ENCODE measurements at regions not wholly inside any gene's neighbourhood (a gene's known extent, or its start where the extent isn't known, plus 50 kb on each side); places are given as distances from the start of the nearest gene placed in this dataset.

DNA sequence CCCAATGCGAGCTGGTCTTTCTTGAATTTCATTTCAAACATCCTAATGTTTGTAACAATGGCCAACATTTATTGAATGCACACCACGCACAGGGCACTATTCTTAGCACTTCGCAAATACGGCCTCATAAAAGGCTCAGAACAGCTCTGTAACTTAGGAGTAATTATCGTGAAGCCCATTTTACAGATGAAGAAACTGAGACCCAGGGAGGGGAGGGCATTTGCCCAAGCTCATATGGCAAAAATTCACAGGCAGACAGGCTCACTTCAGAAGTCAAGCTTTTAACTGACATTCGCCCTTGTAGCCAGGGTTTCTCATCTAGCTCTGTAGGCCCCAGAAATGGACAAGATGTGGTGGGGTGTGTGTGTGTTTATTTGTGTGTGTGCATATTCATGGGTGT lies 60.3 kb upstream of the TBX3 start:
- no peak for DNase-seq

DNA sequence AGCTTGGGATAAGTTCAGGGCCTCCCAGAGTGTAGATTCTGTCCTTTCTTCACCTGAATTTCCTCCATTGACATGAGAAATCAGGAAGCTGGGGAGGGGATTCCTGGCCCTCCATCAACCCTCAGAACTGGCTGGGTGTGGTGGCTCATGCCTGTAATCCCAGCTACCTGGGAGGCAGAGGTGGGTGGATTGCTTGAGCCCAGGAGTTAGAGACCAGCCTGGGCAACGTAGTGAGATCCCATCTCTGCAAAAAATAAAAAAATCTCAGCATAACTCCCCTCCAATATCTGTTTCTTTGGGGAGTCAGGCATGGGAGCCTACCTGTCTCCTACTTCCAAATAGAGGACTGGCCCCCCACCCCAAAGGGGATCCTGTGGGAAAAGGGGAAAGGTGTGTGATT lies 59.8 kb upstream of the TBX3 start:
- no peak for DNase-seq

GRCh38 chr12:114743289-114743688 lies 59.3 kb upstream of the TBX3 start:
- no peak for DNase-seq

GRCh38 chr12:114742363-114742762 lies 58.4 kb upstream of the TBX3 start:
- DNase-seq = no peak

- no peak for DNase-seq
Measured at GRCh38 chr12:114741940-114742339, 58.0 kb upstream of the TBX3 start.

GRCh38 chr12:114740448-114740847 lies 56.5 kb upstream of the TBX3 start:
- DNase-seq = no peak

- DNase-seq = no peak
Measured at GRCh38 chr12:114738460-114739184, 54.6 kb upstream of the TBX3 start.

GRCh38 chr12:114735680-114736374 lies 51.9 kb upstream of the TBX3 start:
- DNase-seq = no peak

DNA sequence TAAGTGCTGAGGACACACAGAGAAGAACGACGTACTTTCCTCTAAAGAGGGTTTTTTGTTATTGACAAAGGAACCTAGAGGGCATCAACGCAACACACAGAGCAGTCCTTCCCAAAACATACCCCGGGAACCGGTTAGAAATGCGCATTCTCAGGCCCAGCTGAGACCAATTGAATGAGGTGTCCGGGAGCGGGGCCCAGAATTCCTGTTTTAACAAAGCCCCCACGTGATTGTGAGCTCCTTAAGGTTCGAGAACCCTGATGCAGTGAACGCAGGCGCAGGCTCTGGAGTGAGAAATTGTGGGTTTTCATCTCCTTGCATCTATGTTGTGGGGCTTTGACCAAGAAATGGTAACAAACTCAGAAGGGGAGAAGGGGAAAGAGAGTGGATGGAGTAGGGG lies 51.0 kb upstream of the TBX3 start:
- DNase-seq = no peak

GRCh38 chr12:114733919-114734318 lies 49.9 kb upstream of the TBX3 start:
- no peak for DNase-seq

Data from HCEC 1CT (cell line).